KMS-11 (cell line): ENCODE measurements at regions not wholly inside any gene's neighbourhood (a gene's known extent, or its start where the extent isn't known, plus 50 kb on each side); places are given as distances from the start of the nearest gene placed in this dataset.

ENCODE experiments used
- H2AFZ ChIP-seq: fragments of 200-600 bp; sonication (generic); 2 replicates; pipeline ENCODE4 v1.6.1; 2016; ENCODE audit warnings: antibody characterized with exemption, mixed run types, low read depth
- H3K27ac ChIP-seq: fragments of 200-600 bp; sonication (generic); 2 replicates; pipeline ENCODE4 v1.6.1; 2016; ENCODE audit warnings: mild to moderate bottlenecking, mixed run types
- H3K27me3 ChIP-seq: fragments of 200-600 bp; sonication (generic); 2 replicates; pipeline ENCODE4 v1.6.1; 2017; ENCODE audit warnings: mild to moderate bottlenecking, low read depth, mixed run types, moderate library complexity; ENCODE audit not compliant: insufficient read depth
- H3K36me3 ChIP-seq: fragments of 200-600 bp; sonication (generic); 2 replicates; pipeline ENCODE4 v1.6.1; 2017; ENCODE audit warnings: mild to moderate bottlenecking, mixed run types; ENCODE audit not compliant: insufficient read depth
- H3K4me1 ChIP-seq: fragments of 200-600 bp; sonication (generic); 2 replicates; pipeline ENCODE4 v1.6.1; 2016; ENCODE audit warnings: mild to moderate bottlenecking, low read depth, mixed run types; ENCODE audit not compliant: poor library complexity, severe bottlenecking
- H3K4me2 ChIP-seq: fragments of 200-600 bp; sonication (generic); 2 replicates; pipeline ENCODE4 v1.7.0; 2016; ENCODE audit warnings: mild to moderate bottlenecking, mixed run types
- H3K4me3 ChIP-seq: fragments of 200-600 bp; sonication (generic); IDR thresholded peaks from 2 replicates; pipeline ENCODE4 v1.6.1; 2017; ENCODE audit warnings: low read depth, low read length, mixed read lengths; ENCODE audit not compliant: insufficient read depth
- H3K79me2 ChIP-seq: fragments of 200-600 bp; sonication (generic); 2 replicates; pipeline ENCODE4 v1.6.1; 2016; ENCODE audit warnings: low read depth, mixed run types; ENCODE audit not compliant: insufficient read depth
- H3K9ac ChIP-seq: fragments of 200-600 bp; sonication (generic); 2 replicates; pipeline ENCODE4 v1.6.1; 2016; ENCODE audit warnings: mild to moderate bottlenecking, mixed run types
- H4K20me1 ChIP-seq: fragments of 200-600 bp; sonication (generic); 2 replicates; pipeline ENCODE4 v1.6.1; 2016; ENCODE audit warnings: mild to moderate bottlenecking, mixed run types; ENCODE audit not compliant: insufficient read depth
- CTCF ChIP-seq: fragments of 200-600 bp; sonication (generic); conservative IDR thresholded peaks from 2 replicates; pipeline ENCODE4 v1.6.1; 2017; ENCODE audit warnings: low read depth, mild to moderate bottlenecking, antibody characterized with exemption, low read length, moderate library complexity, mixed read lengths

DNA sequence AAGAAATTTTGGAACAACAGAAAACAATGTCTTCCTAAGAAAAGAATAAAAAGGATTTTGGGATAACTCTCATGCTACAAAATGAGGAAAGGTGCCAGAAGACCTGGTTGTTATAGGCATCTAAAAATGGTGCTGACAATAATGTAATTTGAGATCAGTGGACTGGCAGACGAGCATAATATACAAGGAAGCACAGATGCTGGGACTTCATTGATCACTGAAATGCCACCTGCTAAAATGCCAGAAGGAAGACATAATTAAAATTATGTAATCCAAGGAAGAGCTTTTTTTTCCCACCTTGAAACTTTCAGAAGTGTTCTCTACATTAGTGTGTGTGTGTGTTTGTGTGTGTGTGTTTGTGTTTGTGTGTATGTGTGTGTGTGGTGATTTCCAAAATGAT, 535.9 kb downstream of the XIRP2 start:
- H3K4me1 ChIP-seq, result no peaks in the 10 kb centered on the region
- no peak overlapping the region for H3K27ac ChIP-seq
- H3K4me2 ChIP-seq, result no peak overlapping the region
- no peaks in the 10 kb centered on the region for H3K79me2 ChIP-seq
- H3K36me3 ChIP-seq, result no peaks in the 10 kb centered on the region
- no peak overlapping the region for H2AFZ ChIP-seq
- H3K27me3 ChIP-seq, result no peaks in the 10 kb centered on the region
- H3K9ac ChIP-seq, result no peak overlapping the region
- no peak for TF ChIP-seq CTCF
- H3K4me3 ChIP-seq, result no peak overlapping the region
- H4K20me1 ChIP-seq, result no peaks in the 10 kb centered on the region

GRCh38 chr2:167423731-167424130, 535.5 kb downstream of the XIRP2 start:
- Histone ChIP-seq H3K79me2 (no peaks in the 10 kb centered on the region), H4K20me1 (no peaks in the 10 kb centered on the region), H3K27ac (no peak overlapping the region), H3K9ac (no peak overlapping the region), H2AFZ (no peak overlapping the region), H3K36me3 (no peaks in the 10 kb centered on the region), H3K27me3 (no peaks in the 10 kb centered on the region), H3K4me2 (no peak overlapping the region), H3K4me3 (no peak overlapping the region), H3K4me1 (no peaks in the 10 kb centered on the region)
- no peak for TF ChIP-seq CTCF

DNA sequence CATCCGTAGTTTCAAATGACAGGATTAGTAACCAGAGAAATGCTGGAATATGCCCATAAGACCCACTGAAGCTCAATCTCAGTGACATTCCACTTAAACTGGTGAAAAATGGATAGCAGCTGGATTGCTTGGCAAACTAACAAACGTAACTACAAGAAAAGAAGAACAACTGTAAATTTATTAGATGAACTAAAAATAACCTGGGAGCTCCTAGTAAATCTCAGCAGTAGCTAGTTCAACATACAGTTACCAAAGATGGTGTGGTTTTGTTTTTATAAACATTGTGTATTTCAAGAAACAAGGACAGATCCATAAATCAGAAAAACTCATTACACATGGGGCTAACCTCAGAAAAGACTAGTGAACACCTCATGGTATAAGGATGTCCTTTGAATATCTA, 531.9 kb downstream of the XIRP2 start:
- Histone ChIP-seq H2AFZ (no peak overlapping the region), H3K4me1 (no peaks in the 10 kb centered on the region), H3K36me3 (no peaks in the 10 kb centered on the region), H3K4me3 (no peak overlapping the region), H4K20me1 (no peaks in the 10 kb centered on the region), H3K27me3 (no peaks in the 10 kb centered on the region), H3K79me2 (no peaks in the 10 kb centered on the region), H3K27ac (no peak overlapping the region), H3K4me2 (no peak overlapping the region), H3K9ac (no peak overlapping the region)
- TF ChIP-seq CTCF, result no peak

DNA sequence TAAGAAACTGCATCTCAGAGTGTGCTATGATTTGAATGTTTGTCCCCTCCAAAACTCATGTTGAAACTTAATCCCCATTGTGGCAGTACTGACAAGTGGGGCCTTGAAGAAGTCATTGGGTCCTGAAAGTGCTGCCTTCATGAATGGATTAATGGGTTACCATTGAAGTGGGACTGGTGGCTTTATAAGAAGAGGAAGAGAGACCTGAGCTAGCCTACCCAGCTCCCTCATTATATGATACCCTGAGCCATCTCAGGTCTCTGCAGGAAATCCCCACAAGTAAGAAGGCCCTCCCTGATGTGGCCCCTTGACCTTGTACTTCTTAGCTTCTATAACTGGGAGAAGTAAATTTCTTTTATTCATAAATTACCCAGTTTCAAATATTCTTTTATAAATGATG, 526.8 kb downstream of the XIRP2 start:
- H2AFZ ChIP-seq, result no peak overlapping the region
- H3K27me3 ChIP-seq, result no peaks in the 10 kb centered on the region
- no peak overlapping the region for H3K4me3 ChIP-seq
- no peak for TF ChIP-seq CTCF
- no peak overlapping the region for H3K4me2 ChIP-seq
- H3K9ac ChIP-seq, result no peak overlapping the region
- no peaks in the 10 kb centered on the region for H3K79me2 ChIP-seq
- H3K4me1 ChIP-seq, result no peaks in the 10 kb centered on the region
- H3K36me3 ChIP-seq, result no peaks in the 10 kb centered on the region
- H3K27ac ChIP-seq, result no peak overlapping the region
- no peaks in the 10 kb centered on the region for H4K20me1 ChIP-seq

GRCh38 chr2:167411367-167411766, 523.1 kb downstream of the XIRP2 start:
- Histone ChIP-seq H3K79me2 (no peaks in the 10 kb centered on the region), H3K9ac (no peak overlapping the region), H3K27me3 (no peaks in the 10 kb centered on the region), H2AFZ (no peak overlapping the region), H3K4me3 (no peak overlapping the region), H4K20me1 (no peaks in the 10 kb centered on the region), H3K4me1 (no peaks in the 10 kb centered on the region), H3K27ac (no peak overlapping the region), H3K4me2 (no peak overlapping the region), H3K36me3 (no peaks in the 10 kb centered on the region)
- no peak for TF ChIP-seq CTCF
